NCI-H2196 (cell line): ENCODE measurements at regions not wholly inside any gene's neighbourhood (a gene's known extent, or its start where the extent isn't known, plus 50 kb on each side); places are given as distances from the start of the nearest gene placed in this dataset.

Experiments
- DNase-seq: peaks from one replicate; lab custom pipeline; 2025; ENCODE audit not compliant: unreplicated experiment; lab: John Stamatoyannopoulos, UW

- no peak for DNase-seq
Measured at GRCh38 chr12:97408363-97408762, 54.2 kb upstream of the RMST start.

GRCh38 chr12:97411341-97411740, 51.3 kb upstream of the RMST start:
- DNase-seq, result no peak
